ENCODE measurements at regions not wholly inside any gene's neighbourhood (a gene's known extent, or its start where the extent isn't known, plus 50 kb on each side); places are given as distances from the start of the nearest gene placed in this dataset.

GRCh38 chr5:101515721-101516120, 612.6 kb upstream of the ST8SIA4 start:
- H2AFZ ChIP-seq (ENCODE audit: low read depth): no peak overlapping the region
- H3K27me3 ChIP-seq (ENCODE audit: insufficient read depth): no peaks in the 10 kb centered on the region
- no peaks in the 10 kb centered on the region for H3K36me3 ChIP-seq (replicated peaks in 1 of 2; ENCODE audit: control insufficient read depth in 1 of 2, insufficient read depth in 2 of 2, low read length in 1 of 2)
- H3K9me2 ChIP-seq: no peaks in the 10 kb centered on the region
- H3K9me3 ChIP-seq: 0 out of 2 replicates have a peak, but pooled peaks cover 4% of the 10 kb centered on the region
- H3K79me2 ChIP-seq (ENCODE audit: insufficient read depth): no peaks in the 10 kb centered on the region
- ChIA-PET CTCF (no interaction called here), POLR2A (no interaction called here)
- no peaks in the 10 kb centered on the region for H3F3A ChIP-seq (replicated peaks; ENCODE audit: insufficient read depth)
- H3K9ac ChIP-seq: no peak overlapping the region
- WGBS (ENCODE audit: low lambda C conversion rate): 26% methylated on average over 2 of the region's 2 CpGs
- no peak overlapping the region for H3K27ac ChIP-seq (ENCODE audit: low read depth in 2 of 2, low read length in 1 of 2)
- no peak overlapping the region for H3K4me2 ChIP-seq
- TF ChIP-seq RXRA (IDR thresholded peaks at IDR 0.05; ENCODE audit: borderline replicate concordance, low read depth) (no peak), EZH2phosphoT487 (IDR thresholded peaks at IDR 0.05; ENCODE audit: borderline replicate concordance, low read depth) (no peak), GABPA (IDR thresholded peaks at IDR 0.05; ENCODE audit: low read depth) (no peak), MEF2A (IDR thresholded peaks at IDR 0.05; ENCODE audit: borderline replicate concordance, low read depth) (no peak), RCOR1 (IDR thresholded peaks at IDR 0.05; ENCODE audit: low read length) (no peak), EP300 (IDR thresholded peaks at IDR 0.05; ENCODE audit: borderline replicate concordance in 1 of 2, low read depth in 1 of 2, low read length in 1 of 2) (no peak), POLR2AphosphoS5 (IDR thresholded peaks at IDR 0.05; ENCODE audit: low read depth, low read length) (no peak), RAD21 (IDR thresholded peaks at IDR 0.05; ENCODE audit: low read length) (no peak), PBX3 (IDR thresholded peaks at IDR 0.05) (no peak), NRF1 (IDR thresholded peaks at IDR 0.05; ENCODE audit: low read depth, low read length) (no peak), FOSL2 (IDR thresholded peaks at IDR 0.05; ENCODE audit: borderline replicate concordance, low read depth) (no peak), CTCF (IDR thresholded peaks at IDR 0.05) (no peak)
- TF ChIP-seq, protein P1, sequence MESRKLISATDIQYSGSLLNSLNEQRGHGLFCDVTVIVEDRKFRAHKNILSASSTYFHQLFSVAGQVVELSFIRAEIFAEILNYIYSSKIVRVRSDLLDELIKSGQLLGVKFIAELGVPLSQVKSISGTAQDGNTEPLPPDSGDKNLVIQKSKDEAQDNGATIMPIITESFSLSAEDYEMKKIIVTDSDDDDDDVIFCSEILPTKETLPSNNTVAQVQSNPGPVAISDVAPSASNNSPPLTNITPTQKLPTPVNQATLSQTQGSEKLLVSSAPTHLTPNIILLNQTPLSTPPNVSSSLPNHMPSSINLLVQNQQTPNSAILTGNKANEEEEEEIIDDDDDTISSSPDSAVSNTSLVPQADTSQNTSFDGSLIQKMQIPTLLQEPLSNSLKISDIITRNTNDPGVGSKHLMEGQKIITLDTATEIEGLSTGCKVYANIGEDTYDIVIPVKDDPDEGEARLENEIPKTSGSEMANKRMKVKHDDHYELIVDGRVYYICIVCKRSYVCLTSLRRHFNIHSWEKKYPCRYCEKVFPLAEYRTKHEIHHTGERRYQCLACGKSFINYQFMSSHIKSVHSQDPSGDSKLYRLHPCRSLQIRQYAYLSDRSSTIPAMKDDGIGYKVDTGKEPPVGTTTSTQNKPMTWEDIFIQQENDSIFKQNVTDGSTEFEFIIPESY (IDR thresholded peaks at IDR 0.05; ENCODE audit: borderline replicate concordance, low read depth): no peak
- TF ChIP-seq, protein P2, sequence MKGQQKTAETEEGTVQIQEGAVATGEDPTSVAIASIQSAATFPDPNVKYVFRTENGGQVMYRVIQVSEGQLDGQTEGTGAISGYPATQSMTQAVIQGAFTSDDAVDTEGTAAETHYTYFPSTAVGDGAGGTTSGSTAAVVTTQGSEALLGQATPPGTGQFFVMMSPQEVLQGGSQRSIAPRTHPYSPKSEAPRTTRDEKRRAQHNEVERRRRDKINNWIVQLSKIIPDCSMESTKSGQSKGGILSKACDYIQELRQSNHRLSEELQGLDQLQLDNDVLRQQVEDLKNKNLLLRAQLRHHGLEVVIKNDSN (IDR thresholded peaks at IDR 0.05; ENCODE audit: borderline replicate concordance, low read depth): no peak
- TF ChIP-seq, protein P3, sequence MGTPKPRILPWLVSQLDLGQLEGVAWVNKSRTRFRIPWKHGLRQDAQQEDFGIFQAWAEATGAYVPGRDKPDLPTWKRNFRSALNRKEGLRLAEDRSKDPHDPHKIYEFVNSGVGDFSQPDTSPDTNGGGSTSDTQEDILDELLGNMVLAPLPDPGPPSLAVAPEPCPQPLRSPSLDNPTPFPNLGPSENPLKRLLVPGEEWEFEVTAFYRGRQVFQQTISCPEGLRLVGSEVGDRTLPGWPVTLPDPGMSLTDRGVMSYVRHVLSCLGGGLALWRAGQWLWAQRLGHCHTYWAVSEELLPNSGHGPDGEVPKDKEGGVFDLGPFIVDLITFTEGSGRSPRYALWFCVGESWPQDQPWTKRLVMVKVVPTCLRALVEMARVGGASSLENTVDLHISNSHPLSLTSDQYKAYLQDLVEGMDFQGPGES (IDR thresholded peaks at IDR 0.05; ENCODE audit: low read depth, low read length): no peak
- no peaks in the 10 kb centered on the region for H3K4me1 ChIP-seq (ENCODE audit: control insufficient read depth in 1 of 2, insufficient read depth in 2 of 2, low read depth in 1 of 2, low read length in 1 of 2)
- no peaks in the 10 kb centered on the region for H4K20me1 ChIP-seq (ENCODE audit: insufficient read depth)
- H3K4me3 ChIP-seq (ENCODE audit: low read depth in 2 of 2, low read length in 1 of 2): no peak overlapping the region
- no peak for DNase-seq

All from SK-N-SH (cell line).